GM18502 (cell line): ENCODE measurements at regions not wholly inside any gene's neighbourhood (a gene's known extent, or its start where the extent isn't known, plus 50 kb on each side); places are given as distances from the start of the nearest gene placed in this dataset.
"Not testable (repeated sequence)": the region's sequence is repeated elsewhere in the genome, so short reads cannot be mapped to it uniquely, and the experiment has no call there.

Experiments
- ATAC-seq: cut with Tn5 transposase; IDR thresholded peaks from one replicate; pipeline ENCODE4 v1.9.1; 2021; ENCODE audit warnings: mild to moderate bottlenecking; ENCODE audit not compliant: unreplicated experiment, poor library complexity

- no peak for ATAC-seq
Measured at GRCh38 chr20:40049854-40050253, 639.2 kb downstream of the MAFB start.

GRCh38 chr20:40046703-40047102, 642.3 kb downstream of the MAFB start:
- no peak for ATAC-seq

DNA sequence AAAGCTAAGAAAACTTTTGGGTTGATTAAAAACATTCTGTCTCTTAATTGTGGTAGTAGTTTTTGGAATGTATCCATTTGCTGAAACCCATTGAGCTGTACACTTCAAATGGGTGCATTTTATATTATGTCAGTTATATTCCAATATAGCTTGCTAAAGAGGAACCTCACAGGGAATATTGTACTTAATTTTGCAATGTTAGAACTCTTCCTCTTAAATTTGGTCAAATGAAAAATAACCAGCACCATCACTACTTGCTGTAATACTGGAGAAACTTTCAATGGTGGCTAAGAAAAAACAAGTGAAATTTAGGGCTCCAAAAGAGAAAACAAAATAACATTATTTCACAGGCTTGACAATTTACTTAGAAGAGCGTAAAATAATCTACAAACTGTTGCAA, 651.5 kb downstream of the MAFB start:
- ATAC-seq, result no peak

DNA sequence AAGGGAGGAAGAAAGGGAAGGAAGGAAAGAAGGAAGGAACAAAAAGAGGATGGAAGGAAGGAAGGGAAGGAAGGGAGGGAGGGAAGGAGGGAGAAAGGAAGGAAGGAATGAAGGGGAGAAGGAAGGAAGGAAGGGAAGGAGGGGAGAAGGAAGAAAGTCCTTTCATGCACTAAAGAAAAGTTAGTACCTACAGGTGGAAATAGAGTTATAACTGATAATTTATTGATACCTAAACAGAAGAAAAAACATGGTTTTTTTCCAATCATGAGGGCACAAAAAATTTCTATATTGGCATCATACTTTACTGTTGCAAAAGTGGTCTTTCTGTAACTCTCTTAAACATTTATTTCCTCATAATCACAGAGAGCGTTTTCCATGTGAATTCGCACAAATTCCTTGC, 659.4 kb downstream of the MAFB start:
- no peak for ATAC-seq

- ATAC-seq, result no peak
Measured at GRCh38 chr20:40019510-40019909, 669.5 kb downstream of the MAFB start.

- ATAC-seq, result no peak
Measured at GRCh38 chr20:40017765-40018164, 671.3 kb downstream of the MAFB start.

DNA sequence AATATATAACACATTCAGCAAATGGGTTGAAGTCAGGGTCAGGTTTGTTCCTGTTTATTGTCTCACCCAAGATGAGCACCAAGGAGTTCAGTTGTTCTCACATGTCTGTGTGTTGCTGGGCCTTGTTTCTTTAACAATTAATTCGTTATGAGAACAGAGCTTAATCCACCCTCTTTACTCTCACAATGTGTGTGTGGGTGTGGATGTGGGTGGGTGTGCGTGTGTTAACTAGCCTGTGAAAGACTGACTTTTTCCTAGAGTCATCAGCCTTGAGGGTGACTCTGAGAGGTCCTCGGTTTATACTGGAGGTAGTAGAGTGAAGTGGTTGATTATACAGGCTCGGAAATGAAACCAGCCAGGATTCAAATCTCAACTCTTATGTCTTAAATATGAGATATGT, 672.1 kb downstream of the MAFB start:
- no peak for ATAC-seq

DNA sequence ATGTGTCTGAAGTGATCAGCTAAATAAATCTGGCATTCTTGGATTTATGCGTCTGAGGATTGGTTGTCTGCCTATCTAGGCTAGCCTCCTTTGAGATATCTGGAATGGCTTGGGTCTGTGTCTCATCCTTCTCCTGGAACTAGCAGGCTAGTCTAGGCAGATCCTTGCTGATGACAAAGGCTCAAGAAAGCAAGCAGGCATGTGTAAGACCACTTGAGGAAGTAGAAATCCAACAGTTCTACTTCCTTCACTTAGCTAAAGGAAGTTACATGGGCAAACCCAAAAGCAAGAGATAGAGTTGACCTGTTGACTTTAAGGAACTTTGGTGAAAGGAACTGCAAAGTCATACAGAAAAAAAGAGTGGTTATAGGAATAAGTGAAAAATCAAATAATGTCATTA, 672.6 kb downstream of the MAFB start:
- no peak for ATAC-seq

GRCh38 chr20:40012026-40012425, 677.0 kb downstream of the MAFB start:
- not testable (repeated sequence) for ATAC-seq

- no peak for ATAC-seq
Measured at GRCh38 chr20:40010483-40010882, 678.6 kb downstream of the MAFB start.

DNA sequence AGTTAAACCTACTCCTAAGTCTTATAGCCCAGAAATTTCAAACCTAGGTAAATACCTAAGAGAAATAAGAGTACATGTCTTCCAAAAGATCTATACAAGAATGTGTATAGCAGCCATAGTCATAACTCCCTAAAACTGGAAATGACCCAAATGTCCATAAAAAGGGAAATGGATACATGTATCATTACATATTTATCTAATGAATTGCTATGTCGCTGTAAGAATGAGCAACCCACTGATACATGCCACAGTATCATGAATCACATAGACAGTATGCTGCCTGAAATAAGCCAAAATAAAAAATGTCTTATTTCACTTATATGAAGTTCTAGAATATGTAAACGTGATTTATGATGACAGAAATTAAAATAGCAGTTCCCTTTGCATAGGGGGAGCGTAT, 679.5 kb downstream of the MAFB start:
- ATAC-seq, result no peak

DNA sequence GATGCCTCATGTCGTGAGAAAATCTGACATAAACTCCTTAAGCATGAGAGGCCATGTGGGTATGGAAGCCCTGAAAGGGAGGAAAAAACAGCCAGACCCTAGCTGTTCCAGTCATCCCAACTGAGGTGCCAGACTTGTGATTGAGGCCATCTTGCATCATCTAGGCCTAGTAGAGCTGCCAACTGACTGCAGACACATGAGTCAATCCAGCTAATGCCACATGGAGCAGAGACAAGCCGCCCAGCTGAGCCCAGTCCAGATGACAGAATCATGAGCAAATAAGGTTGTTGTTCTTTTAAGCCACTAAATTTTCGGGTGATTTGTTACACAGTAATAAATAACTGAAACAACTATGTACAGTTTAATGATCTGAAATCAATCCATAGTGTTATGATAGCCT, 680.9 kb downstream of the MAFB start:
- ATAC-seq, result no peak

GRCh38 chr20:40006168-40006860, 682.7 kb downstream of the MAFB start:
- no peak for ATAC-seq

GRCh38 chr20:40004092-40004491, 684.9 kb downstream of the MAFB start:
- ATAC-seq, result not testable (repeated sequence)

GRCh38 chr20:39993742-39994141, 695.3 kb downstream of the MAFB start:
- no peak for ATAC-seq

DNA sequence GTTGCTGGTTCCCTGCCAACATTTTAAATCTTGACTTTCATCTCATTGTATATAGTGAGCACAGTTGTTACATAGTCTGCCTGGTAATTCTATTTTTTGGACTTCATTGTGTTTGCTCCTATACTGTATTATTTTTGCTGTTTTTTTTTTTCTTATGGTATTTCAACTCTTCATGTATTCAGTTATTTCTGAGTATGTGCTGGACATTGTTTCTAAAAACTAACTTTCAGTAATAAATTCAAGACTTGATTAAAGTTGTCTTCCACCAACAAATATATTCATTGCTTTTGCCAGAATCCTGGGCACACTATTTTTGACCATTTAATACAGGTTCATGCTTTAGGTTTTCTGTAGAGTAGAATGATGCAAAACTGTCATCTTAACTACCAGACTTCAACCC, 698.3 kb downstream of the MAFB start:
- ATAC-seq, result no peak

DNA sequence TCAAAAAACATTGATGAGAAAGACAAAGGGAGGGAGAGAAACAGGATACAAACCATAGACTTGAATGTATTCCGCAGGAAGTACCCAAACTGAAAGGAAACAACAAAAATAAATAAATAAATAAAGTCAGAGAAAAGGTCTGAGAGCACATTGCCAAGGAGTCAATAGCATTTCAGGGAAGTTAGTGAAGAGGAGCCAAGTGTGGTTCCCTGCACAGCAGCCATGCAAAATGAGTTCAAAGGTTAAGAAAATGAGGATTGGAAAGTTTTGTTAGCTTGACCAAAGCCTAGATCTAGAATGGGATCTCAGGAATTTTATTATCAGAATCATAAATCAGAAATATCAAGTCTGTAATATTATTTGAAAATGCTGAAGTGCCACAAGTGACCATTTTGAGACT, 700.0 kb downstream of the MAFB start:
- ATAC-seq, result no peak

DNA sequence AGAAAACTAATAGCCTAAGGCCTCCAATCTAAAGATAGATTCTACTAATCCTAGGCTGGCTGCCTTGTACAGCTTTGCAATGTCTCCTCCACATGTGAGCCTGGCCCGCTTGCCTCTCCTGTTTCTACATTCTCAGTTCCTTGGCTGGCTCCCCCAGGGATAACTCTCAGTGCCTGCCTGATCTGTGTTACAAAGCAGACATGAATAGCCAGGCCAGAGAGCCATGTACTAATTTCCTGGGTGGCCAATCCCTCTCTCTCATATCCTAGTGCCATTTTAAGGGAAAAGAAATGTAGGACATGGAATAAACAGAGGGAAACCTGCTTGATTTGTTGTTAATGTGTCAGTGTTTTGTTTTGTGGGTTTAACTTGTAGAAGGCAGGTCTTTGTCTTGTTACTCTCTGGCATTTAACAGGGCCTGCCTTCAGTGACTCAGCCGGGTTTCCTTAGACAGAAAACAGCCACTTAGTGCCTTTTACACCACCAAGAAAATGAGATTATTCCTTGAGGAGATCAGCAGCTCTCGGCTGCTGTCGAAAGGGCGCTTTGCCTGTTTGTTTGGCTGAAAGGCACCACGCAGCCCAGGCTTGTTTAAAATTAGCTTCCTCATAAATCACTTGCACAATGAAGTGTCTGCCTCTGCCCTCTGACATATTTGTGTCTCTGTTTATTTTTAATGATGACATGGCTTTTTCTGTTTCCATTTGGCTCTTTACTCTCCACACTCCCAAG, 702.7 kb downstream of the MAFB start:
- no peak for ATAC-seq

DNA sequence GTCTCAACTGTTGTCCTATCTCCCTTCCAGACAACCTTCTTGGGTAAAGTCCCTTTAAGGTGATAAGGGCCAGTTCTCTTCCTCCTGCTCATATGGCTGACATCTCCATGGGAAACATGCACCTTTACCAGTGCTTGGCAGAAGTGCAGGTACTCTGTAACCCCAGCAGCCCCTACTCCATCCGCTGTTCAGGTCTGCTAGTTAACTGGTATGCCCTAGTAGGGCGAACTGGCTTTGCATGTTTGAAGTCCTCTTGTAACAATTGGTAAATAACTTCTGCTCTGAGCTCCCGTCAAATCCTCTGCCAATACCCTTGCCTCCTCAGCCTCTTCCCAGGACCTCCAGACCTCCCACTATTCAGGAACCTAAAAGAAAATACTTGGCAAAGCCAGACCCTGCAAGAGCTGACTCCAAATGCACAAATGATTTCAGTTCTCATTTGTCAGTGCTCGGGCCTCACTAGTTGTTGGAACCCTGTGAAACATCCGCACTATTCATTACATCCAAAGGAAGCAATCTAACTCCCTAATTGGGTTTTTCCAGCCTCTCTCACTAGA, 703.7 kb downstream of the MAFB start:
- no peak for ATAC-seq

- ATAC-seq, result no peak
Measured at GRCh38 chr20:39983655-39984054, 705.4 kb downstream of the MAFB start.

GRCh38 chr20:39983183-39983582, 705.9 kb downstream of the MAFB start:
- no peak for ATAC-seq
